Neural cell (in vitro differentiated cells): ENCODE measurements at regions not wholly inside any gene's neighbourhood (a gene's known extent, or its start where the extent isn't known, plus 50 kb on each side); places are given as distances from the start of the nearest gene placed in this dataset.

ENCODE experiments used
- CTCF ChIP-seq: fragments of 450-650 bp; IDR thresholded peaks from 2 replicates; pipeline ENCODE4 v1.5.1; 2014; ENCODE audit warnings: antibody characterized with exemption, mild to moderate bottlenecking, moderate library complexity; ENCODE audit not compliant: poor library complexity, severe bottlenecking
- EZH2 ChIP-seq: fragments of 200-600, 300-800 bp; shearing (Covaris generic), sonication (generic); IDR thresholded peaks from 2 replicates; pipeline ENCODE4 v1.6.1; 2014; ENCODE audit warnings: antibody characterized with exemption, low read length, borderline replicate concordance, mild to moderate bottlenecking; ENCODE audit not compliant: insufficient read depth, poor library complexity, severe bottlenecking
- RAD21 ChIP-seq: fragments of 450-650 bp; conservative IDR thresholded peaks from 2 replicates; pipeline ENCODE4 v1.6.1; 2014; ENCODE audit warnings: antibody characterized with exemption, mild to moderate bottlenecking, moderate library complexity

- TF ChIP-seq EZH2 (no peak), RAD21 (no peak), CTCF (no peak)
These were observed 317.6 kb downstream of the CHL1 start for GRCh38 chr3:514192-514591.
